OCI-LY7 (cell line): ENCODE measurements at regions not wholly inside any gene's neighbourhood (a gene's known extent, or its start where the extent isn't known, plus 50 kb on each side); places are given as distances from the start of the nearest gene placed in this dataset.

Experiments used
- BruUV-seq: library from RNA; stranded (reverse); fragments of 400-500 nt; replicated peaks from 2 replicates; lab custom pipeline; 2021; lab: Mats Ljungman, UMichigan
- CTCF ChIA-PET: fragments of 300-600 bp; sonication (Branson Sonifier 250); formaldehyde crosslinking; loops from one replicate; lab custom pipeline; 2022; ENCODE audit warnings: antibody characterized with exemption; ENCODE audit not compliant: unreplicated experiment; lab: Charles Lee
- POLR2A ChIA-PET: fragments of 300-600 bp; sonication (Branson Sonifier 250); formaldehyde crosslinking; loops from one replicate; lab custom pipeline; 2022; ENCODE audit warnings: antibody characterized with exemption; lab: Charles Lee
- DNase-seq: peaks from one replicate; pipeline ENCODE4 v3.0.0-alpha.2; 2015; ENCODE audit warnings: low spot score
- H2AFZ ChIP-seq: fragments of 200-600 bp; sonication (generic), shearing (Covaris generic); 2 replicates; pipeline ENCODE4 v1.6.1; 2014; ENCODE audit warnings: mild to moderate bottlenecking, antibody characterized with exemption, low read length, moderate library complexity
- H3K27ac ChIP-seq: fragments of 200-600 bp; sonication (generic); 2 replicates; pipeline ENCODE4 v1.5.1; 2014; ENCODE audit warnings: mixed run types, low read depth, mild to moderate bottlenecking, moderate library complexity, low read length, inconsistent platforms; ENCODE audit not compliant: poor library complexity, severe bottlenecking
- H3K36me3 ChIP-seq: fragments of 200-600 bp; sonication (generic); 2 replicates; pipeline ENCODE4 v1.6.1; 2014; ENCODE audit warnings: mild to moderate bottlenecking, antibody characterized with exemption, low read length, moderate library complexity, mixed read lengths; ENCODE audit not compliant: insufficient read depth
- H3K4me1 ChIP-seq: fragments of 200-600 bp; sonication (generic); 2 replicates; pipeline ENCODE4 v1.5.1; 2014; ENCODE audit warnings: mild to moderate bottlenecking, low read length; ENCODE audit not compliant: insufficient read depth, poor library complexity, severe bottlenecking
- H3K4me2 ChIP-seq: fragments of 200-600 bp; sonication (generic); 2 replicates; pipeline ENCODE4 v1.6.1; 2014; ENCODE audit warnings: mild to moderate bottlenecking, low read length
- H3K4me3 ChIP-seq: fragments of 200-600 bp; sonication (generic); 2 replicates; pipeline ENCODE4 v1.5.1; 2014; ENCODE audit warnings: mild to moderate bottlenecking, low read depth, low read length; ENCODE audit not compliant: poor library complexity, severe bottlenecking
- H3K79me2 ChIP-seq: fragments of 200-600 bp; sonication (generic); 2 replicates; pipeline ENCODE4 v1.6.1; 2016; ENCODE audit warnings: low read depth, mild to moderate bottlenecking, low read length, moderate library complexity, mixed read lengths; ENCODE audit not compliant: insufficient read depth
- H3K9me2 ChIP-seq: fragments of 200-600 bp; sonication (generic); 2 replicates; pipeline ENCODE4 v1.6.1; 2016; ENCODE audit warnings: mild to moderate bottlenecking, low read length, mixed read lengths; ENCODE audit not compliant: insufficient read depth
- H3K9me3 ChIP-seq: fragments of 200-600 bp; sonication (generic); 2 replicates; pipeline ENCODE4 v1.6.1; 2014; ENCODE audit warnings: mild to moderate bottlenecking, mixed run types, low read length, mixed read lengths
- H4K20me1 ChIP-seq: fragments of 200-600 bp; sonication (generic); 2 replicates; pipeline ENCODE4 v1.6.1; 2014; ENCODE audit warnings: mild to moderate bottlenecking, antibody characterized with exemption, low read length, moderate library complexity, mixed read lengths; ENCODE audit not compliant: insufficient read depth
- EZH2phosphoT487 ChIP-seq: fragments of 200-600 bp; sonication (generic); IDR thresholded peaks from 2 replicates; pipeline ENCODE4 v1.6.1; 2018; ENCODE audit warnings: low read depth, borderline replicate concordance, mild to moderate bottlenecking, mixed run types, antibody characterized with exemption, low read length, moderate library complexity, mixed read lengths
- intact Hi-C: fragments of 100-400 bp; cut with micrococcal nuclease; formaldehyde crosslinking; loops from one replicate; pipeline ENCODE4 v1.10.0; 2022; ENCODE audit not compliant: unreplicated experiment
- TF ChIP-seq, protein P1 (sequence below): fragments of 200-600 bp; sonication (generic); conservative IDR thresholded peaks from 2 replicates; pipeline ENCODE4 v1.5.1; 2014; ENCODE audit warnings: mild to moderate bottlenecking, antibody characterized with exemption, low read length, moderate library complexity, mixed read lengths

DNA sequence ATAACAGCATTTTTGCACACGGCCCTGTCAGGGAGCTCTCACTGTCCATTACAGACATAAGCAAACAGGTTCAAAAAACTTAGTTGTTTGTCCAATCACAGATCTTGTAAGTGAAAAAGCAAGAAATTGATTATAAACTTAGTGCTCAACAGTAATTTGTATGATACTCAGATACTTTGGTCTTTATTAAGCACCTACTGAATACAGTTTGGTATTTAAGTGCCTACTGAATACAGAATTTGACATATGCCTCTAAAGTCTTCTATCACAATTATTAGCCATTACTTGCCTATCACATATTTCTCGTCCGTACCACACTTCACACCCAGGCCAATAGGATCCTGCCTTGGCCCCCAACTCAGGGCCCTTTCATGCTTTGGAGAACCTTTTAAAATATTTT, 283.1 kb downstream of the SUCLG1 start:
- Histone ChIP-seq H4K20me1 (no peaks in the 10 kb centered on the region), H3K79me2 (no peaks in the 10 kb centered on the region), H3K9me3 (no peaks in the 10 kb centered on the region), H2AFZ (no peak overlapping the region), H3K4me2 (no peak overlapping the region), H3K4me1 (no peaks in the 10 kb centered on the region), H3K9me2 (no peaks in the 10 kb centered on the region), H3K27ac (no peak overlapping the region), H3K36me3 (no peaks in the 10 kb centered on the region), H3K4me3 (no peak overlapping the region)
- POLR2A ChIA-PET: no interaction called here
- no TSS peak for BruUV-seq
- CTCF ChIA-PET: no interaction called here
- DNase-seq: no peak
- intact Hi-C loops: no loop called here
- no peak for TF ChIP-seq EZH2phosphoT487
- TF ChIP-seq, protein P1, sequence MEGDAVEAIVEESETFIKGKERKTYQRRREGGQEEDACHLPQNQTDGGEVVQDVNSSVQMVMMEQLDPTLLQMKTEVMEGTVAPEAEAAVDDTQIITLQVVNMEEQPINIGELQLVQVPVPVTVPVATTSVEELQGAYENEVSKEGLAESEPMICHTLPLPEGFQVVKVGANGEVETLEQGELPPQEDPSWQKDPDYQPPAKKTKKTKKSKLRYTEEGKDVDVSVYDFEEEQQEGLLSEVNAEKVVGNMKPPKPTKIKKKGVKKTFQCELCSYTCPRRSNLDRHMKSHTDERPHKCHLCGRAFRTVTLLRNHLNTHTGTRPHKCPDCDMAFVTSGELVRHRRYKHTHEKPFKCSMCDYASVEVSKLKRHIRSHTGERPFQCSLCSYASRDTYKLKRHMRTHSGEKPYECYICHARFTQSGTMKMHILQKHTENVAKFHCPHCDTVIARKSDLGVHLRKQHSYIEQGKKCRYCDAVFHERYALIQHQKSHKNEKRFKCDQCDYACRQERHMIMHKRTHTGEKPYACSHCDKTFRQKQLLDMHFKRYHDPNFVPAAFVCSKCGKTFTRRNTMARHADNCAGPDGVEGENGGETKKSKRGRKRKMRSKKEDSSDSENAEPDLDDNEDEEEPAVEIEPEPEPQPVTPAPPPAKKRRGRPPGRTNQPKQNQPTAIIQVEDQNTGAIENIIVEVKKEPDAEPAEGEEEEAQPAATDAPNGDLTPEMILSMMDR: no peak

- BruUV-seq: no TSS peak
- no peaks in the 10 kb centered on the region for H3K4me1 ChIP-seq
- no peak overlapping the region for H2AFZ ChIP-seq
- ChIA-PET CTCF (no interaction called here), POLR2A (no interaction called here)
- no peak overlapping the region for H3K4me2 ChIP-seq
- H3K4me3 ChIP-seq: no peak overlapping the region
- H3K79me2 ChIP-seq: no peaks in the 10 kb centered on the region
- TF ChIP-seq, protein P1: no peak
- no peaks in the 10 kb centered on the region for H4K20me1 ChIP-seq
- H3K36me3 ChIP-seq: no peaks in the 10 kb centered on the region
- intact Hi-C loops: no loop called here
- H3K9me3 ChIP-seq: no peaks in the 10 kb centered on the region
- no peak for DNase-seq
- H3K9me2 ChIP-seq: no peaks in the 10 kb centered on the region
- no peak overlapping the region for H3K27ac ChIP-seq
Observed at GRCh38 chr2:84175340-84175739, 283.7 kb downstream of the SUCLG1 start.

DNA sequence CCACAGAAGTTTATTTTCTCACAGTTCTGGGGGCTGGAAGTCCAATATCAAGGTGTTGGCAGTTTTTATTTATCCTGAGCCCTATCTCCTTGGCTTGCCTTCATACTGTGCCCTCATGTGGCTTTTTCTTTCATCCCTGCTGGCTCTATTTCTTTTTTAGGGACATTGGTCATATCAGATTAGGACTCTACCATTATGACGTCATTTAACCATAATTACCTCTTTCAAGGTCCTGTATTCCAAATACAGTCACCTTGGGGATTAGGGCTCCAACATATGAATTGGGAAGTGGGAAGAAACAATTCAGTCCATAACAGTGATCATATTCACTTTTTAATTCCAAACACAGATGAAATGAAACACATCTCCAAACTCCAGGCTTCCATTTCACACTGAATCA, 286.0 kb downstream of the SUCLG1 start:
- POLR2A ChIA-PET: no interaction called here
- H3K9me2 ChIP-seq: no peaks in the 10 kb centered on the region
- DNase-seq: no peak
- no peaks in the 10 kb centered on the region for H4K20me1 ChIP-seq
- intact Hi-C loops: no loop called here
- TF ChIP-seq, protein P1: no peak
- TF ChIP-seq EZH2phosphoT487: no peak
- H3K4me1 ChIP-seq: no peaks in the 10 kb centered on the region
- H3K4me3 ChIP-seq: no peak overlapping the region
- no peaks in the 10 kb centered on the region for H3K79me2 ChIP-seq
- H3K9me3 ChIP-seq: no peaks in the 10 kb centered on the region
- no peak overlapping the region for H2AFZ ChIP-seq
- BruUV-seq: no TSS peak
- no peaks in the 10 kb centered on the region for H3K36me3 ChIP-seq
- CTCF ChIA-PET: no interaction called here
- H3K27ac ChIP-seq: no peak overlapping the region
- no peak overlapping the region for H3K4me2 ChIP-seq
